NCI-H446 (cell line): ENCODE measurements at regions not wholly inside any gene's neighbourhood (a gene's known extent, or its start where the extent isn't known, plus 50 kb on each side); places are given as distances from the start of the nearest gene placed in this dataset.

ENCODE experiments used
- DNase-seq, 2 experiments: peaks; one replicate each; lab custom pipeline; 2025; lab: John Stamatoyannopoulos, UW

DNA sequence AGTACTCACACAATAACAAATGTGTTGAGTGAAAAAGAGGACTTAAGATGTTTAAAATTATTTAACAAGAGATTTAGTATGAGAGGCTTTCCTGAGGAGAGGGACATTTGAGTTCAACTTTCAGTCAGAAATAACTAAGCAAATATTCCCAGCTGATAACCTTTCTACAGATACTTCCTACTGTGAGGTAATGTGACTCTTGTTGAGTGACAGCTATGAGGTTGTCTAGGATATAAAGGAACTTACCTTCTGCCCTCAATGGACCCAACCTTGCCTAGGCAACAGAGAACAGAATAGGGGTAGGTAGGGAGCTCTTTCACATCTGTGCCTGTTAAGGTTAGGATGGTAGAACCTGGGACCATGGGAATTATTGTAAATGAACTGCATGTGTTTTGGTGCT, 54.7 kb downstream of the GLUD2 start:
- no peak for DNase-seq

DNA sequence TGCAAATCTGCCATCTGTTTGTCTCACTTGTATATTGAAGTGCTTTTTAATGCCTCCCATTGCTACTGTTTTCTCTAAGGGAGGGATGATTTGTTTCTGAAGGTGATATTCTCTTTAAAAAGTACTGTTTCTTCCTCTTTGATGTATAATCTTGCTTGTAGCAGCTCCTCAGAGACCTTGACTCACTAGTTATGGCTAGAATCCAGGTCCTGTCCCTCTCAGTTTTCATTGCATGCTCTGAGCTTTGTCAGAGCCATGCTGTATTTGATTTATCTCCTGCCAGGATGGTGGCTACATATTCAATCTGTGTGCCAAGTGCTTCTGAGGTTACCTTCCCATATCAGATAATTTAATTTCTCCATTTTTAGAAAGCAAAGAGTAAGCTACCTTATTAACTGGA, 56.0 kb downstream of the GLUD2 start:
- no peak for DNase-seq

DNA sequence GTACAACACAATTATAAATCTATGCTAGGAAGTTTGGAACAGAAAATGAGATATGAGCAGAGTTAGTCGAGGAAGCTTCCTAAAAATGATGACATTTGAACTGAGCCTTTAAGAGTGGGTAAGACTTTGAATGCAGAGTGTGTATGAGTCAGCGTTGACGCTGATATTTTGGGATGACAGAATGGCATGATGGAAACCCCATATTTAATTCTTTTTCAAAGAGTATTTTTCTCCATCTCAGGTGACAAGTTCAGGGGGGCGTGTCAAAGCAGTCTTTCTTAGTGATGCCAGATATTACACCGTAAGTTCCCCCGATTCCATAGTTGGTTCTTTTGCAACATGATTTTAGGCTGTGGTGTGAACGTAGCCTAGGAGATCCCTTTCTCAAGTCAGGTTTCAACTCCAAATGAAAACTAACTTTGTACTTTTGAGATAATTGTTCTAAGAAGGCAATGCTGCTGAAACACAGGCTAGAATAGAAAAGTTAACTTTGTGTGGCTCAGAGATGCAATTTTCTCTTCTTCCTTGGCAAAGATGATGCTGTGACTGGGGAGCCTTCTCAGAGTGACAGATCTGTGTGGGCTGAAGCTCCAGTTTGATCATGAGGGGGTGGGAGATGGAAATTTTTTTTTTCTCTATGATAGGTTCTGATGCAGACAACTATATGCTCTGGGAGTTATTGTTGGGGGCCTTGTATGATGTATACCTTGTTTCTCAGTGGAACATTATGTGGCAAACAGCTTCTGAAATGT, 59.2 kb downstream of the GLUD2 start:
- no peak for DNase-seq

DNA sequence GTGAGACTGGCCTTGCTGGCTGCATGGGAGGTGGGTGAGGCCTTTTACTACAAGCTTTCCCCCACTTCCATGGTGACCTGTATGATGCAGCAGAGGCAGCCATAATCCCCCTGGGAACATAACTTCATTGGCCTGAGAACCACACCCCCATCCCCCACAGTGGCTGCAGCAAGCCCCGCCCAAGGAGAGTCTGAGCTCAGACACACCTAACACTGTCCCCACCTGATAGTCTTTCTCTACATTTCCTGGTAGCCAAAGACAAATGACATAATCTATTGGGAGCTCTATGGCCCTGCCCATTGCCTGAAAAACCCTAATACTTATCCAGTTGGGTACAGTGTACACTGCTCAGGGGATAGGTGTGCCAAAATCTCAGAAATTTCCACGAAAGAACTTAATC, 62.6 kb downstream of the GLUD2 start:
- DNase-seq = no peak

DNA sequence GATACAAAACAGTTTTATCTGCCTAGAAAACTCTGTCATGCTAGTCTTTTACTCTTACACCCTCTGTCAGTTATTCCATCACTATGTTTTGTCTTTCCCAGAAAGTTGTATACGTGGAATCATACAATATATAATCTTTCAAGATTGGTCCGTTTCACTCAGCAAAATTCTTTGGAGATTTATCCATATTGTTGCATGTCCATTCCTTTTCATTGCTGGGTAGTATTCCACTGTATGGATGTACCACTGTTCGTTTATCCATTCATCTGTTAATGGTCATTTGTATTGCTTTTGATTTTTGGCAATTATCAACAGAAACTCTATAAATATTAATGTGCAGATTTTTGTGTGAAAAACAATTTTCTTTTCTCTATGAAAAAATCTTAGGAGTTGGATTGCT, 63.1 kb downstream of the GLUD2 start:
- no peak for DNase-seq

DNA sequence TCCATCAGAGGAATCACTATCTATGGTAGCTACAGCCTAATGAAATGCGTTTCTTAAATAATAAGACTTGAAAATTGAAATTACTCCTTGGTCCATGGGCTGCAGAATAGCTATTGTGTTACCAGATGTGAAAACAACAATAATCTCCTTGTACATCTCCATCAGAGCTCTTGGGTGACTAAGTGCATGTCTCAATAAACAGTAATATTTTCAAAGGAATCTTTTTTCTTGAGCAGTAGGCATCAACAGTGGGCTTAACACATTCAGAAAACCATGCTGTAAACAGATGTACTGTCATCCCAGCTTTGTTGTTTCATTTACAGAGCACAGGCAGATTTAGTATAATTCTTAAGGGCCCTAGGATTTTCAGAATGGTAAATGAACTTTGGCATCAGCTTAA, 67.3 kb downstream of the GLUD2 start:
- DNase-seq = no peak

DNA sequence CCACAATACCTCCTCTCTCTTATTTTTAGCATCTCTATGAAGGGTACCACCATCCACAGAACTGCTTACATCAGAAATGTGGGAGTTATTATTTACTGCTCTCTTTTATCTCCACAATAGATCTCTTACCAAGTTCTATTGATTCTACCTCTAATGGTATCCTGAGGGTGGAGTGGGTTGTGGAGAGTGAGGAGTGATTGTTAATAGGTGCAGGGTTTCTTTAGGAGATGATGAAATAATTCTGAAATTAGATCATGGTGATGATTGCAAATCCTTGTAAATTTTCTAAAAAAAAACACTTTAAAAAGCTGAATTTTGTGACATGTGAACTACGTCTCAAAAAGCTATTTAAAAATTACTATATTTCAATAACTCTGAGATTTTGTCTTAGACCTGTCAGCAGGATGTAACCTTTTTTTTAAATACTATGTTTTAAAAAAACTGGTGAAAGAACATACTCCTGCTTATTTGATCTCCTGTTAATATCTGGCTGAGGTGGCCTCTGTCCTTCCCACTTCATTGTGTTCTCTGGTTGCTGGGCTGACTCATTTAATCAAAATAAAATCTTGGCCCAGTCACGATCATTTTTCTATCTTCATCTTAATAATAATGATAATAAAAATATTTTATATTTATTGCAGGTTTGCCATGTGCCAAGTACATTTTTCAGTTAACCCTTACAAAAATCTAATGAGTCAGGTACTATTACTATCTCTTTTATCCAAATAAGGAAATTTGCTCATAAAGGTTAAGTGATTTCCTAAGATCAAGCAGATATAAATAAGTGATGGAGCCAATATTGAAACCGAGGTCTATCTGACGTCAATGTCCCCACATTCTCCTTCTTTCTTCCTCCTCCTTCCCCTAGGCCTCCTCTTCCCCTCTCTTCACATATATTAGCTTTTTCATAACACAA, 73.5 kb downstream of the GLUD2 start:
- no peak for DNase-seq

DNA sequence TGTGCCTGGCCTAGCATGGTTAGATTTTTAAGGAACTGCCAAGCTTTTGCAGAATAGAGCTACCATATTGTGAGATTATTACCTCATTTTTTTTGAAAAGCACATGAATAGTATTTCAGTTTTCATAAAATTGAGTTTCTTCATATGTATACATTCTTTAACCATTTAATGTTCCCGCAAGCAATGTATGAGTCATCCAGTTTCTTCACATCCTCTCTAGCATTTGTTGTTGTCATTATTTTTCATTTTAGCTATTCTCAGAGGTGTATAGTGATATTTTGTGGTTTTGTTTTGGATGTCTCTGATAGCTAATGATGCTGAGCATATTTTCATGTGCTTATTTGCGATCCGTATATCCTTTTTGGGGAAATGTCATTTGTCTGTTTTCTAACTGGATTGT, 74.9 kb downstream of the GLUD2 start:
- no peak for DNase-seq

DNA sequence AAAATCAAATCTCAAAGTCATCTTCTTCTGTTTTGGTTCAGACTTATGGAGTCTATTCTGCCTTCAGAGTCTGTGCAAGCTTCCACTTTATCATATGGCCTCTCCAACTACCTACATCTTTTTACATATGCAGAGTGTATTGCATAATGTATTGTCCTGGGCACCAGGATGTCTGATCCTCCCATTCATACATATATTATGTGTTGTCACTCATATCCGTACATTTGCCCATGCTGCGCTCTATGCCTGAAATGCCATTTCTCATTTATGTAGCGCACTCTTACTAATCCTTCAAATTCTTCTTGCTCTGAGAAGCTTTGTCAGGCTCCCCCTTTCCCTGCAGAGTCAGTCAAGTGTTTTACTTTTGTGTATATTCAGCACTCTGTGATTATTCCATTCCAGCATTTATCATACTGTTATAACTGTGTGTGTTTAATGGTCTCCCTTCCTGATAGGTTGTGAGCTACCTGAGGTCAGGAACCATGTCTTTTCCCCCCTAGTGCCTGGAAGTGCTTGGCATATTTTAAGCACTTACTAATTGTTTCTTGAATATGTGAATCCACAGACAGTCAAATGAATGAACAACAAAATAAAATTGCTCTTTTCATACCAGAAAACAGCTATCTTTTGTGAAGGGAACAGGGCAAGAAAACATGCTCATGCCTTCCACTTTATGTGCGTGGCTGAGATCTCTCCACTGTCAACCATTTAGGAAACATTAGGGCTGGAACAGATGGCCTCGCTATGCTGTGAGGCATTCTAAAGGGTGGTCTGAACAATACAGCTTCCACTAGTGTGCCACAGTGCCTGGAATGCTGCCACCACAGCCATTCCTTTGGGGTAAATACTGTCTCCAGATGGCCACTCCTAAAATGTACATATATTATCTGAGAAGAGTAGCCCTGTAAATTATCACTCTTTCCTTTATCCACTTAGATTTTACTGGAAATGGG, 81.8 kb downstream of the GLUD2 start:
- peak in 1 of 2 experiments; percentile 59 for DNase-seq

DNA sequence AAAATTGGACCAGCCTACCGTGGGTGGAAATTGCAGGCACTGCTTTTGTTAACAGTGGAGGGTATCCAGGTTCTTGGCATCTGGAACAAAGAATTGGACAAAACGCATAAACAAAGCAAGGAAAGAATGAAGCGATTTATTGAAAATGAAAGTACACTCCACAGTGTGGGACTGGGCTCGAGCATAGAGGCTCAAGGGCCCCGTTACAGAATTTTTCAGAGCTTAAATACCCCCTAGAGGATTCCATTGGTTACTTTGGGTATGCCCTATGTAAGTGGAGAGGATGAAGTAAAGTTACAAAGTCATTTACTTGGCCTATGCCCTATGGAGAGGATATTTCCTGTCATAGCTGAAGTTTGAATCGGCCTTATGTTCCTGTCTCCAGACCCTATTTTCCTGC, 85.3 kb downstream of the GLUD2 start:
- DNase-seq = no peak

DNA sequence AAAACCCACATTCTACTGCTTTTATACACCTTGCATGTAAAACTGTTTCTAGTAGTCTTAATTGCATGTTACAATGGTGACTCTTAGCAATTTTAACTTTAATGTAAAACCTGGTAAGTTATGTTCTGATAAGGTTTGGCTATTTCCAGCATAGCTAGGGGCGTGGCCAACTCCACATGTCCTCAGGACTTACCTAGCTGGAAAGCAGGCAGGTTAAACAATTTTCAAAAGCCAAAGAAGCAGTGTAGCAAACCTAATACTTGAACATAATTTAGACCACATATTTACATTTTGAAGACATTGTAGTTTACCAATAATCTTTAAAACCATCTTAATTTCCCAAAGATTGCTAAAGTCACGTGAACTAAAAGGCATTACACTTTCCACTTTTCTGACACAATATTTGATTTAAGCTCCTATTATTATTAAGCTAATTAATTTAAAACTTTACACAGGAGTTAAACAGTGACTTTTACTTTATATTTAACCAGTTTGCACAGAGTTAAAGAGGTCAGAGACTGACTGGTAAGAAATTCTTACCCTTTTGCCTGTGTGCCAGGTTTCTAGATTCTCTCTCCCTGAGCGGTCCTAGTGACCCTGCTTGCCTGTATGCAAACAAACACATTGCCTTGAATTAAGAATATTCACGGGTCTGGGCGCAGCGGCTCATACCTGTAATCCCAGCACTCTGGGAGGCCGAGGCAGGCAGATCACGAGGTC, 88.2 kb downstream of the GLUD2 start:
- no peak for DNase-seq

DNA sequence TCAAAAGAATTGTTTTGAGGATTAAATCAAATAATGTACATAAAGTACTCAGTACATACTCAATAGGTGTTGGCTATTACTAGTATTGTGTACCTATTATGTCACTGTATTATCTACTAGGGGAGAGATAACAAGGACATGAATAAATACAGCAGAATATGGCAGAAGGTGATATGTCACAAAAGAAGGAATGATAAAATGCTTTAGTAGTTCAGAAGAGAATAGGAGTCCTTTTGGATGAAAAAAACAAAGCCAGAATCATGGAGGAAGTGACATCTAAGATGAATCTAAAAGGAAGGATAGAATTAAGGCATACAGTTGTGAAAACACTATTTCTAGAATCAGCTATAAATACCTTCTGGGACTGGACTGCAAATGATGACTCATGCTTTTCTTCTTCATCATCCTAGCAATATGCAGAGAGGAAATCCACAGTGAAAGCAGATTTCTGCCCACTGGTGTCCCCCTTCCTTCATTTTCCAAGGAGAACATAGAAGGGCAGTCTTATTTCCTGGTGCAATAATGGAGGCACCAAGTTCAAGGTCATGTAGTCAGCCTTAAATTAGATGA, 98.7 kb downstream of the GLUD2 start:
- no peak for DNase-seq

DNA sequence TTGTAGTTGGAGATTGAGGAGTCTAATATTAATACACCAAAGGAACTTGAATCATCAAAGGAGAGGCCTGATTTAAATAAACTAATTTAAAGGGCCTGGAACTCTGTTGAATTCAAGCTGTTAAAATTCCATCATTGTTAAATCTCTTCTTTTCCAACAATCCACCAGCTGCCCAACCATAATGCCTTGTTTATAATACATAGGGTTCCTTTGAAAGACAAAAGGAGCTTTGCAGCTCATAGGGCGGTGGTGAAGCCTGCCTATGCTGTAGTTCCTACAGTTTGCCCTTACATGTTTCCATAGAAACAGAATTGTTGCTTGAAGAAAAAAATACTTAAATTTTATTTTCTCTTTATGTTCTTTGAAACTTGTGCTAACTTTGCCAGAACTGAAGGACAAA, 102.8 kb downstream of the GLUD2 start:
- DNase-seq = no peak

DNA sequence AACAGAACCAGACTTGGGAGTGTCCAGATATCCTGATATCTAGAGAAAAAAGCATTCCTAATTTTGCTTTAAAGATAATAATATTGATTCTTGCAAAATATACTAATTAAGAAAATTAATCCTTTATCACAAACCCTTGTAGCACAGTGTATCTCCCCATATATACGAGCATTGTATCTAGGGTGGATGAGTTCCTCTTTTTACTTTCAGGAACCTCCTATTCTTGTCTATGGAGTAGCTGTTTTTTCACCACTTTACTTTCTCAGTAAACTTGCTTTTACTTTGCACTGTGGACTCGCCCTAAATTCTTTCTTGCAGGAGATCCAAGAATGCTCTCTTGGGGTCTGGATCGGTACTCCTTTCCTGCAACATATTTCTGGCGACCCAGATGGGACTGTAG, 103.9 kb downstream of the GLUD2 start:
- no peak for DNase-seq

DNA sequence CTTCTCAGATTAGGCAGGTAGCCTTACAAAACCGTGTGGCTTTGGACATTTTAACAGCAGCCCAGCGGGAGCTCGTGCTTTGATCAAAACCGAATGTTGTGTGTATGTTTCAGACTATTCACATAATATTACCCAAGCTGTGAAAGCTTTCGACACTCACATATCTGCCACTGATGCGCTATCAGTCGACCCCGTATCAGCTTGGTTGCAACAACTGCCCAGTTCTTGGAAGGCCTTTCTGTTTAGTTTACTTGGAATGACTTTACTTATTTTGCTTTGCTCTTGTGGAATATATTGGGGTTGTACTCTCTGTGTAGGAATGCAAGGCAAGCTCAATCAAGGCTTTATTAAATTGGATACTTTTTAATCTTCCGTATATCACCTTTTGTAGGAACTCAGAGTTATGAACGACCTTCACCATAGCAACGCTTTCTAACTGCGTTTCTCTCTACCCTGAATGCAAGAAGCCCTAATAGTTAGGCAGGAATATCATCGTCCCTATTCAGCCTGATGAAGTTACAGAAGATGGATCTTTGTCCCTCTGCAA, 107.5 kb downstream of the GLUD2 start:
- DNase-seq = no peak

DNA sequence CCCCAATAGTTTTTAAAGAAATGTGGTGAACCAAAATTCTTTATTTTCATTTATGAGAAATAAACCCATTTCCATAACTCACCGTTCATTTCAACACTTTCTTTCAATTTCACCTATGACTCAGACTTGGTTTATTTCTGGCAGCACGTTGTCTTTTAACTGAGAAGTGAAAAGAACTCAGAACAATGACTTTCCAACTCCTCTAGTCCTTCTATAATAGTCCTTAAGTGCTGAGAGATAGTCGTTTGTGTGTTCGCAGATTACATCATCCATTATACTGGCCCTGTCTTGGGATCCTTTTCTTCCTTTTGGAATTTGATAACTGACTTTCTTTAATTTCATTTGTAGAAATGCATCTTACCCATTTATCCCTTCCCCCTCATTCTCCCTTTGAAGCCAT, 113.6 kb downstream of the GLUD2 start:
- no peak for DNase-seq

DNA sequence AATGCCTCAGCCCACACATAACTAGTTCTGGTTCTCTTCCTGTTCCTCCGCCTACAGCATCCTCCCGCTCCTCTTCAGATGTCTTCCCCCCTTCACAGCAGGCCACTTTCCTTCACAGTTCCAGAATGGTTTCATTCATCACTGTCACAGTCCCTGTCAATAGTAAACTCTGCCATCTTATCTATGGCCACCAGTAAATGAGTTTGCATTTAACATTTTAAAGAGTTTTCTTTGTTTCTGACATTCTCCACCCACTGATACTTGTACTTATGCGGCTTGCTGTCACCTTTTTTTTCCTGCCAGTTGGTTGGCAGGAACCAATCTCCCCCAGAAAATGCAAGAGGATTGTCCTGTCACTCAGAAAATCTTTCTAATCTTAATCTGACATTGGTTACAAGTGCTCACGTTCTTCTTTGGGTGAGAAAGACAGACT, 114.1 kb downstream of the GLUD2 start:
- DNase-seq = no peak

DNA sequence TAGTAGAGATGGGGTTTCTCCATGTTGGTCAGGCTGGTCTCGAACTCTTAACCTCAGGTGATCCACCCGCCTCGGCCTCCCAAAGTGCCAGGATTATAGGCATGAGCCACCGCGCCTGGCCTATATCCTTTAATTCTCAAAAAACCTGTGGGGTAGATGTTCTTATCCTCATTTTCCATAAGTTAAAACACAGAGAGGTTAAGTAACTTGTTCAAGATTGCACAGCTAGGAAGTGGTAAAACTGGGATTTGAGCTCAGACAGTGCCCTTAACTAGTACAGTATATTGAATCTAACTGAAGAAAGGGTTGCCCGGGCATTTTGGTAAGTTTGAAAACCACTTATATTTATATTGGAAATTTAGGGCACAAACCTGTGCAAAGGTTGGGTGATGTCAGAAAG, 116.0 kb downstream of the GLUD2 start:
- no peak for DNase-seq

DNA sequence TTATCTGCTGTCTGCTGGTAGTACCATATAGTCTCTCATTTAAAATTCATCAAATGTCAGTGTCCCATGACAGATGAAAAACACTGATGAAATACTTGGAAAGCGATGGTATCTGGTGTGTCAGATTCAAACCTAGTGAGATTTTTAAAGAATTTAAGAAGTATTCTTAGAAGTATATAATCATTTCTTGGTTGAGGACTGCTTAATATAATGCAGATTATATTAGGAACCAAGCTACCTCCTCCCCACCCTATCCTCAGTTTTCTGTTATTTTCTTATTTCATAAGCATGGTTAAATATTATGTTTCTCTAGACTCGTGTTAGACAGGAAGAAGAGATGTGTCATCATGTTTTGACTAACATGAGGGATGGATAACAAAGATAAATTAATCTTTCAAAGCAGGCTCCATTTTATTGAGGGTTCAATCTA, 118.5 kb downstream of the GLUD2 start:
- no peak for DNase-seq

DNA sequence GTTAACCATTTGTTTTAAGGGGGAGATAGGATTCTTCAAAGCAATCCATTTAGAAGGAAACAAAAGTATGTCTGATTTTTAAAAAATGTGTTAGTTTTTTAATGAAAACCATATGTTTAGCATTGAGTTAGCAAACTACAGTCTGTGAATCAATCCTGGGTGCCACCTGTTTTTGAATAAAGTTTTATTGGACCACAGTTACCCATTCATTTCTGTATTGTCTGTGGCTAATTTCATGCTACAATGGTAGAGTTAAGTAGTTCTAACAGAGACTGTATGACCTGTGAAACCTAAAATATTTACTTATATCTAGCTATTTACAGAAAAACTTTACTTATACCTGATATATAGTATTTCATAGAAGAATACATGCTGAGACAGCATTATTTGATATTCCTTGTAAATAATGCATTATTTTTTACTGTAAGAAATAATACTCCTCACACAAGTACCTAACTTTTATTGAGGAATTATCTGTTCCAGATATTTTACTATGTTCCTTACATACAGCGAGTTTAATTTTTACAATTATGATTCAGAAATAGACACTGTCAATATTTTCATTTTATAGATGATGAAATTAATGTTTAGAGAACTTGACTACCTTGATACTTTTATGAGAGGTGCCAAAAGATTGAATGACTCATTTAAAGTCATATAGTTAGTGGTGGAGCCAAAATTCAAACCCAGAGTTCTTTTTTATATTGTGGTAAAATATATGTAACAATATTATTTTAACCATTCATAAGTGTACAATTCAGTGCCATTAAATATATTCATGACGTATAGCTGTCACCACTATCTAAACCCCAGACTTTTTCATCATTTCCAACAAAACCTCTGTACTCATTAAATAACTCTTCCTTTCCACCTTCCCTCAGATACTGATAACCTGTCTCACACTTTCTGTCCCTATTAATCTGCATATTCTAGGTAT, 122.0 kb downstream of the GLUD2 start:
- DNase-seq = no peak
